ENCODE measurements at regions not wholly inside any gene's neighbourhood (a gene's known extent, or its start where the extent isn't known, plus 50 kb on each side); places are given as distances from the start of the nearest gene placed in this dataset.

DNA sequence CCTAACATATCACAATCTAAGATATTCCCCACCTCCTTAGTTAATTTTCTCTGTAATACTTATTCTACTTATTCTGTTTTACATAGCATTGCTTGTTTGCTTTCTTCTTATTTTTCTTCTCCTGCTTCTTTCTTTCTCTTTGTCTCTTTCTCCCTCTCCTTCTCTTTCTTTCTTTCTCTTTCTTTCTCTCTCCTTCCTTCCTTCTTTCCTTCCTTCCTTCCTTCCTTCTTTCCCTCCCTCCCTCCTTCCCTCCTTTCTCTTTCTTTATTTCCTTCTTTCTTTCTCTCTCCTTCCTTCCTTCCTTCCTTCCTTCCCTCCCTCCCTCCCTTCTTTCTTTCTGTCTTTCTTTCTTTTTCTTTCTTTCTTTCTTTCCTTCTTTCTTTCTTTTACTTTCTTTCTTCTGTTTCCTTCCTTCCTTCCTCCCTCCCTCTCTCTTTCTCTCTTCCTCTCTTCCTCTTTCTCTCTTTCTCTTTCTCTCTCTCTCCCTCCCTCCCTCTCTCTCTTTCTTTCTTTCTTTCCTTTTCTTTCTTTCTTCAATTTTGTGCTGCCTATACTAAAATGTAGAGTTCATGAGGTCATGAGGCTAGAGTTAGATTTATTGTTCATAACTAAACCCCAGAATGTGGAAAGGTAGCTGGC lies 445.4 kb downstream of the GATA3 start:
- Histone ChIP-seq H3K9ac (ENCODE audit: low read length) (no peak overlapping the region), H3K27ac (ENCODE audit: low read depth, low read length) (no peak overlapping the region), H3K4me1 (ENCODE audit: control insufficient read depth in 1 of 2, insufficient read depth in 2 of 2, low read length in 2 of 2) (no peaks in the 10 kb centered on the region), H4K20me1 (ENCODE audit: insufficient read depth) (no peaks in the 10 kb centered on the region), H3K4me2 (ENCODE audit: low read length) (no peak overlapping the region), H3K27me3 (ENCODE audit: insufficient read depth, low read length) (no peaks in the 10 kb centered on the region), H3K9me2 (ENCODE audit: insufficient read depth) (no peaks in the 10 kb centered on the region), H3K9me3 (ENCODE audit: control insufficient read depth in 1 of 2, insufficient read depth in 1 of 2, low read depth in 1 of 2, low read length in 2 of 2) (peaks cover 0 to 15% of the 10 kb centered on the region in 2 experiments; a peak in 1 of 4 replicates), H2AFZ (ENCODE audit: low read depth, low read length, poor library complexity, severe bottlenecking) (no peak overlapping the region), H3K36me3 (ENCODE audit: control insufficient read depth in 1 of 2, insufficient read depth in 2 of 2, low read length in 2 of 2) (no peaks in the 10 kb centered on the region), H3K79me2 (ENCODE audit: insufficient read depth, low read length) (no peaks in the 10 kb centered on the region), H3K4me3 (replicated peaks in 1 of 2; ENCODE audit: low read depth in 1 of 2, low read length in 2 of 2) (no peak overlapping the region)
- TF ChIP-seq EZH2phosphoT487 (IDR thresholded peaks at IDR 0.05; ENCODE audit: borderline replicate concordance) (no peak), SP1 (IDR thresholded peaks at IDR 0.05; ENCODE audit: low read depth) (no peak), SRF (IDR thresholded peaks at IDR 0.05; ENCODE audit: low read depth) (no peak), EGR1 (IDR thresholded peaks at IDR 0.05; ENCODE audit: low read depth) (no peak), FOSL1 (IDR thresholded peaks at IDR 0.05; ENCODE audit: low read depth) (no peak), ZFX (IDR thresholded peaks at IDR 0.05) (no peak), SIN3A (IDR thresholded peaks at IDR 0.05; ENCODE audit: low read depth) (no peak), EZH2 (IDR thresholded peaks at IDR 0.05) (no peak), ZNF274 (IDR thresholded peaks at IDR 0.05; ENCODE audit: low read depth, low read length) (no peak)
- BruUV-seq (replicated peaks) = no TSS peak
- RAD21 ChIA-PET (ENCODE audit: low non-redundant PET in 1 of 2, low total read pairs in 2 of 2, uncharacterized antibody in 2 of 2, unreplicated experiment in 2 of 2) = no interaction called here
- intact Hi-C loops (cut with micrococcal nuclease) = no loop called here
- DNase-seq (ENCODE audit: low read depth, low spot score) = no peak
- POLR2A ChIA-PET = no interaction called here
- CTCF ChIA-PET = no interaction called here
- ATAC-seq = no peak

DNA sequence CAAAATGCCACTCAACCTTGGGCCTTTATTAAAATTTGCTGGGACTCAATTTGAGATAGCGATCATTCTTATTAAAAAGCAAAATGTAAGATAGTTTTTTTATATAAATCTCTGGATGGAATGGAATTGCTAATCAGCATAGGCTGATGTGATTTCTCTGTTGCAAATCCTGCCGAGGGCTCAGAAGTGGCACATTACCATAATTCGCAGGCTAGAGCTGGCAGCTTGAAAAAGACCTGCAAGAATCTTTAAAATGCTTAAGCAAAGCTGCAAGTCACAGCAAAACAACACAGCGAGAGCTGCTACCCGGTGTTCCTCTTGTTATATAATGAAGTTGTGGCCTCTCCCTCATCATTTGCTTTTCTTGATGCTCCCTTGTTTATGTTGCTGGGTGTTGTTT lies 448.1 kb downstream of the GATA3 start:
- no peak overlapping the region for H3K4me2 ChIP-seq (ENCODE audit: low read length)
- H2AFZ ChIP-seq (ENCODE audit: low read depth, low read length, poor library complexity, severe bottlenecking) = no peak overlapping the region
- DNase-seq (ENCODE audit: low read depth, low spot score) (no peak), ATAC-seq (no peak)
- ChIA-PET RAD21 (ENCODE audit: low non-redundant PET in 1 of 2, low total read pairs in 2 of 2, uncharacterized antibody in 2 of 2, unreplicated experiment in 2 of 2) (no interaction called here), CTCF (no interaction called here), POLR2A (no interaction called here)
- H3K27me3 ChIP-seq (ENCODE audit: insufficient read depth, low read length) = no peaks in the 10 kb centered on the region
- H4K20me1 ChIP-seq (ENCODE audit: insufficient read depth) = no peaks in the 10 kb centered on the region
- H3K9me2 ChIP-seq (ENCODE audit: insufficient read depth) = no peaks in the 10 kb centered on the region
- H3K27ac ChIP-seq (ENCODE audit: low read depth, low read length) = no peak overlapping the region
- no peaks in the 10 kb centered on the region for H3K79me2 ChIP-seq (ENCODE audit: insufficient read depth, low read length)
- TF ChIP-seq EZH2phosphoT487 (IDR thresholded peaks at IDR 0.05; ENCODE audit: borderline replicate concordance) = no peak
- TF ChIP-seq, protein P1, sequence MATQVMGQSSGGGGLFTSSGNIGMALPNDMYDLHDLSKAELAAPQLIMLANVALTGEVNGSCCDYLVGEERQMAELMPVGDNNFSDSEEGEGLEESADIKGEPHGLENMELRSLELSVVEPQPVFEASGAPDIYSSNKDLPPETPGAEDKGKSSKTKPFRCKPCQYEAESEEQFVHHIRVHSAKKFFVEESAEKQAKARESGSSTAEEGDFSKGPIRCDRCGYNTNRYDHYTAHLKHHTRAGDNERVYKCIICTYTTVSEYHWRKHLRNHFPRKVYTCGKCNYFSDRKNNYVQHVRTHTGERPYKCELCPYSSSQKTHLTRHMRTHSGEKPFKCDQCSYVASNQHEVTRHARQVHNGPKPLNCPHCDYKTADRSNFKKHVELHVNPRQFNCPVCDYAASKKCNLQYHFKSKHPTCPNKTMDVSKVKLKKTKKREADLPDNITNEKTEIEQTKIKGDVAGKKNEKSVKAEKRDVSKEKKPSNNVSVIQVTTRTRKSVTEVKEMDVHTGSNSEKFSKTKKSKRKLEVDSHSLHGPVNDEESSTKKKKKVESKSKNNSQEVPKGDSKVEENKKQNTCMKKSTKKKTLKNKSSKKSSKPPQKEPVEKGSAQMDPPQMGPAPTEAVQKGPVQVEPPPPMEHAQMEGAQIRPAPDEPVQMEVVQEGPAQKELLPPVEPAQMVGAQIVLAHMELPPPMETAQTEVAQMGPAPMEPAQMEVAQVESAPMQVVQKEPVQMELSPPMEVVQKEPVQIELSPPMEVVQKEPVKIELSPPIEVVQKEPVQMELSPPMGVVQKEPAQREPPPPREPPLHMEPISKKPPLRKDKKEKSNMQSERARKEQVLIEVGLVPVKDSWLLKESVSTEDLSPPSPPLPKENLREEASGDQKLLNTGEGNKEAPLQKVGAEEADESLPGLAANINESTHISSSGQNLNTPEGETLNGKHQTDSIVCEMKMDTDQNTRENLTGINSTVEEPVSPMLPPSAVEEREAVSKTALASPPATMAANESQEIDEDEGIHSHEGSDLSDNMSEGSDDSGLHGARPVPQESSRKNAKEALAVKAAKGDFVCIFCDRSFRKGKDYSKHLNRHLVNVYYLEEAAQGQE (IDR thresholded peaks at IDR 0.05; ENCODE audit: low read depth) = no peak
- TF ChIP-seq, protein P2, sequence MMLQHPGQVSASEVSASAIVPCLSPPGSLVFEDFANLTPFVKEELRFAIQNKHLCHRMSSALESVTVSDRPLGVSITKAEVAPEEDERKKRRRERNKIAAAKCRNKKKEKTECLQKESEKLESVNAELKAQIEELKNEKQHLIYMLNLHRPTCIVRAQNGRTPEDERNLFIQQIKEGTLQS (IDR thresholded peaks at IDR 0.05) = no peak
- TF ChIP-seq ELF1 (IDR thresholded peaks at IDR 0.05; ENCODE audit: borderline replicate concordance, low read depth) = no peak
- no peak for TF ChIP-seq SP1 (IDR thresholded peaks at IDR 0.05; ENCODE audit: low read depth)
- H3K4me1 ChIP-seq (ENCODE audit: control insufficient read depth in 1 of 2, insufficient read depth in 2 of 2, low read length in 2 of 2) = no peaks in the 10 kb centered on the region
- no TSS peak for BruUV-seq (replicated peaks)
- intact Hi-C loops (cut with micrococcal nuclease) = no loop called here
- no peak overlapping the region for H3K9ac ChIP-seq (ENCODE audit: low read length)
- no peak overlapping the region for H3K4me3 ChIP-seq (replicated peaks in 1 of 2; ENCODE audit: low read depth in 1 of 2, low read length in 2 of 2)
- no peaks in the 10 kb centered on the region for H3K36me3 ChIP-seq (ENCODE audit: control insufficient read depth in 1 of 2, insufficient read depth in 2 of 2, low read length in 2 of 2)
- peaks cover 0 to 15% of the 10 kb centered on the region in 2 experiments; a peak in 1 of 4 replicates for H3K9me3 ChIP-seq (ENCODE audit: control insufficient read depth in 1 of 2, insufficient read depth in 1 of 2, low read depth in 1 of 2, low read length in 2 of 2)

Measured in HCT116 (cell line).